Lower lobe of right lung (tissue), 2 donors: ENCODE measurements at regions not wholly inside any gene's neighbourhood (a gene's known extent, or its start where the extent isn't known, plus 50 kb on each side); places are given as distances from the start of the nearest gene placed in this dataset.

Experiments
- ATAC-seq, 2 donors: fragments of 200-7000 bp; cut with Tn5 transposase; one replicate each; pipeline ENCODE4 v1.9.1; 2020 to 2022; ENCODE audit warnings: mild to moderate bottlenecking in 2 of 2, moderate library complexity in 2 of 2
- DNase-seq: peaks from one replicate; pipeline ENCODE4 v3.0.0-alpha.2; 2020
- H3K27ac ChIP-seq: fragments of 200-600 bp; one replicate; pipeline ENCODE4 v1.8.0; 2022
- H3K27me3 ChIP-seq: fragments of 200-600 bp; one replicate; pipeline ENCODE4 v1.8.0; 2022; ENCODE audit warnings: low read depth
- H3K36me3 ChIP-seq: fragments of 200-600 bp; one replicate; pipeline ENCODE4 v1.8.0; 2022; ENCODE audit warnings: mild to moderate bottlenecking
- H3K4me1 ChIP-seq: fragments of 200-600 bp; one replicate; pipeline ENCODE4 v1.8.0; 2022
- H3K4me3 ChIP-seq: fragments of 200-600 bp; one replicate; pipeline ENCODE4 v1.8.0; 2022; ENCODE audit warnings: mild to moderate bottlenecking
- H3K9me3 ChIP-seq: fragments of 200-600 bp; one replicate; pipeline ENCODE4 v1.8.0; 2022
- CTCF ChIP-seq: fragments of 200-600 bp; IDR thresholded peaks from one replicate; pipeline ENCODE4 v1.8.0; 2022; ENCODE audit warnings: antibody characterized with exemption, mild to moderate bottlenecking
- intact Hi-C: fragments of 100-400 bp; cut with DNase I; formaldehyde crosslinking; loops from one replicate; pipeline ENCODE4 v1.11.0; 2022
- donor health status: DM: no; HTN: yes; CAD: no; lungs with severe emphysema.

- intact Hi-C loops = no loop called here
- no peaks in the 10 kb centered on the region for H3K9me3 ChIP-seq
- no peak overlapping the region for H3K4me3 ChIP-seq
- no peak overlapping the region for H3K27ac ChIP-seq
- no peak for TF ChIP-seq CTCF
- no peaks in the 10 kb centered on the region for H3K36me3 ChIP-seq
- no peaks in the 10 kb centered on the region for H3K4me1 ChIP-seq
- DNase-seq (no peak), ATAC-seq (no peak)
- no peaks in the 10 kb centered on the region for H3K27me3 ChIP-seq
Measured at GRCh38 chr2:217177720-217178119, 317.9 kb upstream of the TNP1 start.

- Histone ChIP-seq H3K36me3 (no peaks in the 10 kb centered on the region), H3K27me3 (no peaks in the 10 kb centered on the region), H3K9me3 (no peaks in the 10 kb centered on the region), H3K27ac (no peak overlapping the region), H3K4me3 (no peak overlapping the region), H3K4me1 (no peaks in the 10 kb centered on the region)
- ATAC-seq = no peak
- intact Hi-C loops = no loop called here
- no peak for TF ChIP-seq CTCF
- DNase-seq = no peak
Measured at GRCh38 chr2:217171874-217172273, 312.0 kb upstream of the TNP1 start.

- no peaks in the 10 kb centered on the region for H3K9me3 ChIP-seq
- H3K4me1 ChIP-seq = no peaks in the 10 kb centered on the region
- H3K36me3 ChIP-seq = no peaks in the 10 kb centered on the region
- TF ChIP-seq CTCF = no peak
- ATAC-seq (no peak), DNase-seq (no peak)
- H3K4me3 ChIP-seq = no peak overlapping the region
- intact Hi-C loops = no loop called here
- H3K27me3 ChIP-seq = no peaks in the 10 kb centered on the region
- H3K27ac ChIP-seq = no peak overlapping the region
Measured at GRCh38 chr2:217168496-217168895, 308.6 kb upstream of the TNP1 start.

GRCh38 chr2:217167531-217167930, 307.7 kb upstream of the TNP1 start:
- intact Hi-C loops = no loop called here
- Histone ChIP-seq H3K27ac (no peak overlapping the region), H3K36me3 (no peaks in the 10 kb centered on the region), H3K27me3 (no peaks in the 10 kb centered on the region), H3K4me3 (no peak overlapping the region), H3K4me1 (no peaks in the 10 kb centered on the region), H3K9me3 (no peaks in the 10 kb centered on the region)
- DNase-seq = no peak
- no peak for TF ChIP-seq CTCF
- no peak for ATAC-seq

- intact Hi-C loops = no loop called here
- Histone ChIP-seq H3K27me3 (no peaks in the 10 kb centered on the region), H3K36me3 (no peaks in the 10 kb centered on the region), H3K4me1 (peaks cover 4% of the 10 kb centered on the region), H3K27ac (no peak overlapping the region), H3K4me3 (no peak overlapping the region), H3K9me3 (no peaks in the 10 kb centered on the region)
- no peak for DNase-seq
- TF ChIP-seq CTCF = peak; percentile 45
- peak; percentile 46 to 56 for ATAC-seq
Measured at GRCh38 chr2:217166241-217166850, 306.5 kb upstream of the TNP1 start.

GRCh38 chr2:217165547-217165946, 305.7 kb upstream of the TNP1 start:
- DNase-seq (no peak), ATAC-seq (no peak)
- H3K27me3 ChIP-seq = no peaks in the 10 kb centered on the region
- no peaks in the 10 kb centered on the region for H3K36me3 ChIP-seq
- no peak for TF ChIP-seq CTCF
- H3K27ac ChIP-seq = no peak overlapping the region
- peaks cover 12% of the 10 kb centered on the region for H3K4me1 ChIP-seq
- no peak overlapping the region for H3K4me3 ChIP-seq
- intact Hi-C loops = no loop called here
- no peaks in the 10 kb centered on the region for H3K9me3 ChIP-seq
